GM12891 (cell line): ENCODE measurements at regions not wholly inside any gene's neighbourhood (a gene's known extent, or its start where the extent isn't known, plus 50 kb on each side); places are given as distances from the start of the nearest gene placed in this dataset.

ENCODE experiments used
- POLR2A ChIP-seq: IDR thresholded peaks from 2 replicates; pipeline ENCODE4 v1.6.1; 2011; ENCODE audit warnings: low read depth, low read length, control low read depth
- POLR2AphosphoS5 ChIP-seq: IDR thresholded peaks from 2 replicates; pipeline ENCODE4 v1.6.1; 2011; ENCODE audit warnings: low read depth, low read length, control low read depth
- POU2F2 ChIP-seq: IDR thresholded peaks from 2 replicates; pipeline ENCODE4 v1.6.1; 2011; ENCODE audit warnings: low read depth, mild to moderate bottlenecking, control low read depth, low read length, moderate library complexity
- TAF1 ChIP-seq: IDR thresholded peaks from 2 replicates; pipeline ENCODE4 v1.6.1; 2011; ENCODE audit warnings: low read depth, low read length, control low read depth

DNA sequence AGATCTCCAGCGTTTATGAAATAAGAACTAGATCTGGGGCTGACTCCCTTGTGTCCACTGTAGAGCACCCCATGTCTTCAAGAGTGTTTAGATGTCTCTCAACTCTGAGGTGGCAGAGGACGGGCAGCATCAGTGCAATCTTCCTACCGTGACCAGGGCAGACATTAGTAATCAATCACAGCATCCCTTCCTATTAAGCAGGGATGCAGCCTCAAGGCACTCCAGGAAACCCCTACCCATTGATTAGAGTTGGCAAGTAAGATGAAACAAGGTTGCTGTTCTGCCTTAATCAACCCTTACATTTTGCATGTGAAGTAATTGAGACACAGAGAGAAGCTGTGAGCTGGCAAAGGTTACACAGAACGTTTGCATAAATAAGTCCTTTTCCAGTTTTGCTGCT is 283.7 kb upstream of the ZMIZ1 start:
- TF ChIP-seq POLR2A, result no peak
- TF ChIP-seq POU2F2, result no peak
- no peak for TF ChIP-seq TAF1
- TF ChIP-seq POLR2AphosphoS5, result no peak
